ENCODE measurements at regions not wholly inside any gene's neighbourhood (a gene's known extent, or its start where the extent isn't known, plus 50 kb on each side); places are given as distances from the start of the nearest gene placed in this dataset.

GRCh38 chr21:22597660-22598255 is 1599.5 kb downstream of the NCAM2 start:
- no peak for DNase-seq (ENCODE audit: low read depth)
- H3K4me3 ChIP-seq (ENCODE audit: low read depth, low read length) = no peak overlapping the region
- TF ChIP-seq CTCF (IDR thresholded peaks at IDR 0.05; ENCODE audit: insufficient read depth, low read length) = no peak

- TF ChIP-seq CTCF (IDR thresholded peaks at IDR 0.05; ENCODE audit: insufficient read depth, low read length) = no peak
- H3K4me3 ChIP-seq (ENCODE audit: low read depth, low read length) = no peak overlapping the region
- DNase-seq (ENCODE audit: low read depth) = no peak
Measured at GRCh38 chr21:22609802-22610201, 1611.6 kb downstream of the NCAM2 start.

- no peak overlapping the region for H3K4me3 ChIP-seq (ENCODE audit: low read depth, low read length)
- DNase-seq (ENCODE audit: low read depth) = no peak
- no peak for TF ChIP-seq CTCF (IDR thresholded peaks at IDR 0.05; ENCODE audit: insufficient read depth, low read length)
Measured at GRCh38 chr21:22627911-22628310, 1629.7 kb downstream of the NCAM2 start.

GRCh38 chr21:22630953-22631465 is 1632.8 kb downstream of the NCAM2 start:
- no peak for DNase-seq (ENCODE audit: low read depth)
- TF ChIP-seq CTCF (IDR thresholded peaks at IDR 0.05; ENCODE audit: insufficient read depth, low read length) = no peak
- H3K4me3 ChIP-seq (ENCODE audit: low read depth, low read length) = no peak overlapping the region

GRCh38 chr21:22632176-22632575 is 1634.0 kb downstream of the NCAM2 start:
- TF ChIP-seq CTCF (IDR thresholded peaks at IDR 0.05; ENCODE audit: insufficient read depth, low read length) = no peak
- H3K4me3 ChIP-seq (ENCODE audit: low read depth, low read length) = no peak overlapping the region
- no peak for DNase-seq (ENCODE audit: low read depth)

- H3K4me3 ChIP-seq (ENCODE audit: low read depth, low read length) = no peak overlapping the region
- no peak for DNase-seq (ENCODE audit: low read depth)
- TF ChIP-seq CTCF (IDR thresholded peaks at IDR 0.05; ENCODE audit: insufficient read depth, low read length) = no peak
Measured at GRCh38 chr21:22649246-22649645, 1651.0 kb downstream of the NCAM2 start.

GRCh38 chr21:22650226-22650625 is 1652.0 kb downstream of the NCAM2 start:
- H3K4me3 ChIP-seq (ENCODE audit: low read depth, low read length) = no peak overlapping the region
- no peak for DNase-seq (ENCODE audit: low read depth)
- no peak for TF ChIP-seq CTCF (IDR thresholded peaks at IDR 0.05; ENCODE audit: insufficient read depth, low read length)

All from fibroblast of the aortic adventitia (primary cell).